HG02981 (cell line): ENCODE measurements at regions not wholly inside any gene's neighbourhood (a gene's known extent, or its start where the extent isn't known, plus 50 kb on each side); places are given as distances from the start of the nearest gene placed in this dataset.
A peak's percentile ranks its signal among the peaks of the same experiment; 100 is the strongest.
"Not testable (repeated sequence)": the region's sequence is repeated elsewhere in the genome, so short reads cannot be mapped to it uniquely, and the experiment has no call there.

Experiments used
- ATAC-seq: cut with Tn5 transposase; IDR thresholded peaks from one replicate; pipeline ENCODE4 v1.9.1; 2021; ENCODE audit warnings: mild to moderate bottlenecking, moderate library complexity; ENCODE audit not compliant: unreplicated experiment

DNA sequence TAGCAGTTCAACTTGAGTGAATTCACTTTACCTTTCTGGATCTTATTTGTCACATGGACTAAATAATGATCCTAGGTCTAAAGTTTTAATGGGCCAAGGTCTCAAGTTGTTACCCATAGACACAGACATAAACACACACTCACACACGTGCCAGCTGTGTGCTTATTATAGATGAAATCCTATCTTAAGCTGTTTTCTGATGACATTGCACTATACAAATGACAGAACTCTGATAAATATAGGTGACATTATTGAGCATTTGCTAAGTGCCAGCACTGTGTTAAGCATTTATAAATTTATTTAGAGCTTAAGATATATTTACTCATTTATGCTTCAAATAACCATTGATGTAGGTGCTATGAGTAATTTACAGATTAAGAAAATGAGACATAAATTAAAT lies 474.4 kb upstream of the NR5A2 start:
- ATAC-seq, result no peak

- ATAC-seq, result no peak
Measured at GRCh38 chr1:199561334-199561733, 466.2 kb upstream of the NR5A2 start.

GRCh38 chr1:199573047-199573446 lies 454.5 kb upstream of the NR5A2 start:
- ATAC-seq, result no peak

DNA sequence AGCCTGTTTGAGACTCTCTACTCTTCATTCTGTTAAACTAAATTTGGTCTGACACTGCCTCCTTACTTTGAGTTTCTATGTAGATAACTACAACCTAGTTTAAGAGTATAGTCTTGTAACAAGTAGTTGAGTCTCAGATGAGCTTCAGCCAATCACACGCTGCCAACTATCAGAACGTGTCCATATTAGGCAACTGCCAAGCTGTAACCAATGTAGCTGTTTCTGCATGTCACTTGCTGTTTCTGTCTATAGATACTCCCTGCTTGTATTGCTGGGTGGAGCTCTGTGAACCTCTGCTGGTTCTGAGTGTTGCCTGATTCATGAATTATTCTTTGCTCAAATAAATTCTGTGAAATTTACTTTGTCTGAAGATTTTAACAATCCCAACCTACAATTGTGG lies 452.6 kb upstream of the NR5A2 start:
- no peak for ATAC-seq

DNA sequence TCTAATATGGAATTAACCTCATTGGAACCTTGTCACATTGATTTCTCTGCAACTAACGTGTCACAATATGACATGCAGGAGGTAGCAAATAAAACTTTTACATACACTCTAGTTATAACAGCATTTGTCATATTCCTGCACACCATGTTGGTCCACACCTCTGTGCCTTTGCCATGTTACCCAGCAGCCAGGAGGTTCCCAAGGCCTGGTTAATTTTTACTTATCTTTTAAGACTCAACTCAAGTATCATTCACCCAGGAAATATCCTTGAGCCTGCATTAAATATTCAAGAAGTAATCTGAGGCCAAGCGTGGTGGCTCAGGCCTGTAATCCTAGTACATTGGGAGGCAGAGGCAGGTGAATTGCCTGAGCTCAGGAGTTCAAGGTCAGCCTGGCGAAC lies 447.2 kb upstream of the NR5A2 start:
- no peak for ATAC-seq

DNA sequence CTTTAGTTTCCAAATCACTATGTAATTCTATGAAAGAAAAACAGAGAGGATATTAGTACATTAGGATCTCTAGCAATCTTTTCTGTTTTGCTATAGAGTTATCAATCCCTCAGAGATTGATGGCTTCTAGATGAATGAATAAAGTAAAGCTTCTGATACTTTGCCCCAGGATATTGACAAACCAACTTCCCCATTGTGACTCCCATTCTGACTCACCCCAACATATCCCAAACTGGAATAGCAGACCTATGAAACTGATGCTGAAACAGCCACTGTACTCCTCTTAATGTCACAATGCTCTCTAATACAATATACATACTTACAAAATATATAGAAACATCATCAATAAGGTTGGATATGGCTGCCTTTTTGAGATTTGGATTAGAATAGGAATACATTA lies 442.1 kb upstream of the NR5A2 start:
- ATAC-seq, result no peak

GRCh38 chr1:199590708-199591107 lies 436.8 kb upstream of the NR5A2 start:
- peak; percentile 92 for ATAC-seq

DNA sequence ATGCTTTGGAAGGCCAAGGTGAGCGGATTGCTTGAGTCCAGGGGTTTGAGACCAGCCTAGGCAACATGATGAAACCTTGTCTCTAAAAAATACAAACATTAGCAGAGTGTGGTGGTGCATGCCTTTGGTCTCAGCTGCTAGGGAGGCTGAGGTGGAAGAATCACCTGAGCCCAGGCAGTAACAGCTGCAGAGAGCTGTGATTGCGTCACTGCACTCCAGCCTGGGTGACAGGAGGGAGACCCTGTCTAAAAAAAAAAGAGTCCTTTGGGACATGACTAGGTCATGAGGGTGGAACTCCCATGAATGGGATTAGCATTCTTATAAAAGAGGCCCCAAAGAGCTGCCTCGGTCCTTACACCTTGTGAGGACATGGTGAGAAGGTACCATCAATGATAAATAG lies 436.0 kb upstream of the NR5A2 start:
- no peak for ATAC-seq

DNA sequence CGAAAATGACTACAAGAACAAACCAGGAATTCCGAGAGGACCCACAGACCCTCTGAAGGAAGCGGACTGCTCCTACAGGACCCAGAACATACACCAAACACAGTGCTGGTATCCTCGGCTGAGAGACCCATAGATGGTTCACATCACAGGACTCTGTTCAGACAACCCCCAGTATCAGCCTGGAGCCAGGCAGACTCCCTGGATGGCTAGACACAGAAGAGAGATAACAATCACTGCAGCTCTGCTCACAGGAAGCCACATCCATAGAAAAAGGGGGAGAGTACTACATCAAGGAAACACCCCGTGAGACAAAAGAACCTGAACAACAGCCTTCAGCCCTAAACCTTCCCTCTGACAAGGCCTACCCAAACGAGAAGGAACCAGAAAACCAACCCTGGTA lies 434.0 kb upstream of the NR5A2 start:
- no peak for ATAC-seq

DNA sequence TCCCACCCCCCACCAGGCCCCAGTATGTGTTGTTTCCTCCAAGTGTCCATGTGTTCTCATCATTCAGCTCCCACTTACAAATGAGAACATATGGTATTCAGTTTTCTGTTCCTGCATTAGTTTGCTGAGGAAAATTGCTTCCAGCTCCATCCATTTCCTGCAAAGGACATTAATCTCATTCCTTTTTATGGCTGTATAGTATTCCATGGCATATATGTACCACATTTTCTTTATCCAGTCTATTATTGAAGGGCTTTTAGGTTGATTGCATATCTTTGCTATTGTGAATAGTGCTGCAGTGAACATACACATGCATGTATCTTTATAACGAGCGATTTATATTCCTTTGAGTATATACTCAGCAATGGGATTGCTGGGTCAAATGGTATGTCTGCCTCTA lies 431.1 kb upstream of the NR5A2 start:
- ATAC-seq, result not testable (repeated sequence)

DNA sequence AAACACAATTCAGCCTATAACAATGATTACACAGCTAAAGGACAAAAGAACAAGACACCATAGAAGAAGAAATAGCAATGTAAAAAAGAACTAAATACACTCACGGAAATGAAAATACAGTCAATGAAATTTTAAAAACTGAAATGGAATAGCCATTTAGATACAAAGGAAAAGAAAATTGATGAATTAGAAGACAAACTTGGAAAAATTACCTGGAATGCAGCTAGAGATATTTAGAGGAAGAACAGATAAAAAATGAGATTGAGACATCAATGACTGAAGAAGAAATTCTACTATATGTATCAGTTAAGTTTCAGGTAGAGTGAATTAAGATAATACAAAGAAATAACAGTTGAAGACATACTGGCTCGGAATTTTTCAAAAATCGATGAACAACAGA lies 430.4 kb upstream of the NR5A2 start:
- no peak for ATAC-seq

DNA sequence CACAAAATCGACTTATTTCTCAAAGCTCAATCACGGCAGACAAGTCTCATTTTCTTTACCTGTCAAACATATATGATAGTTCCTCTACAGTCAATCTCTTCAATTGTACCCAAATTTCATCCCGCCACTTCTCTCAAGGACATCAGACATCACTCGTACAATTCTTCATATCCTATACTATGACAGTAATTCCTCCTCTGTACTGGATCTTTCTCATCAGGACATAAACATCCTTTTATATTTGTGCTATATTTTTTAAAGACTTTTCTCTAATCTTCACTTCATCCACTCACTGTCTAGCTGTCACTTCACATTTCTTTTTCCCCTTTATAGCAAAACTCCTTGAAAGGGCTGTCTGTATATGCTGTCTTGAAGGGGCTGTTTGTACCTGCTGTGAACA lies 419.1 kb upstream of the NR5A2 start:
- no peak for ATAC-seq

- ATAC-seq, result no peak
Measured at GRCh38 chr1:199612976-199613774, 414.3 kb upstream of the NR5A2 start.

- no peak for ATAC-seq
Measured at GRCh38 chr1:199616947-199617346, 410.6 kb upstream of the NR5A2 start.

GRCh38 chr1:199619223-199619622 lies 408.3 kb upstream of the NR5A2 start:
- ATAC-seq, result no peak

GRCh38 chr1:199626228-199626627 lies 401.3 kb upstream of the NR5A2 start:
- ATAC-seq, result not testable (repeated sequence)

DNA sequence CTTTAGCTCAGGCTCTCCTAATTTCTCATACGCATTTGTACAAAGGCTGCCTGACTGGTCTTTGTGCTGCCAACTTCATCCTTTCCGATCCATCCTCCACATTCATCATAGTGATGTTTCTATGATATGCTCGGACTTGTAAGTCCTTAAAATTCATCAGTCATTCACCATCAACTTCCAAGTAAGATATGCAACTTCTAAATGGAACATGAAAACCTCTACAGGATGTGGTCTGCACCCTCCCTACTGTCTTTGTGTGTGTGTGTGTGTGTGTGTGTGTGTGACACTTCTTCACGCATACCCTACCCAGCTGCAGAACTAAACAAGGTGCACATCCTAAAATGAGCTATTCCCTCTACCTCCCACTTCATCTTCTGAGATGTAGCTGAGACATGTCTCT lies 397.9 kb upstream of the NR5A2 start:
- ATAC-seq, result no peak

DNA sequence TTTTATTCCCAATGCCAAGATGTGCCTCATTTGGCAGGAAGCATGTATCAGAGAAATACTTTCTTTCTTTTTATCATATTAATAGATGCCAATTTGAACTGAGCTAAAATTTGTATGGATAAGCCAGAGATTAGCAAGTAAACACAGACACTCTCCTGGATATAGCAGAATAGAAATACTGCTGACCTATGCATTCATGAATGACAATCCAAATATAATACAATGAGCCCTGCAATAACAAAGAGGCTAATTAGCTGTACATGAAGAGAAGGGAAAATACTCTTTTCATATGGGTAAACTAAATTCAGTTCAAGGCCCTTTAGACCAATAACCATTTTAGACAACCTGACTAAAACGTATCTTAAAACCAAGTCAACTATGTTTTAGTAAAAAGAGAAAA lies 388.1 kb upstream of the NR5A2 start:
- no peak for ATAC-seq

DNA sequence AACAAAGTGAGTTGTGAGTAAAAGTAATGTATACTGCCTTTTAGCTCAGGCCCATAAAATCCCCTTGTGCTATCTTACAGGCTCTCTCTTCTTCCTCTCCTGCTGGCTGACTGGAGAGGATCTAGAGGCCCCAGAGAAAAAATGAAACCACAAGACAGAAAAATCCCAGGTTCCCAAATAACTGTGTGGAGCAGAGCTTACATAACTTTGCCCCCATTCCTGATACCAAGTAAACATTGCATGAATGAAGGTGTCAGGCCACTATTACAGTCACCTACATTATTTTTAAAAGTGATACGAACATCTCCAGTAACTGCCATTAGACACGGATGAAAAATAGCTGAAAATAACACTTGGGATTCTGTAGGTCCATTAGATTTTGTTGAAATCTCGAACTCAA lies 386.0 kb upstream of the NR5A2 start:
- ATAC-seq, result no peak

- no peak for ATAC-seq
Measured at GRCh38 chr1:199644912-199645311, 382.6 kb upstream of the NR5A2 start.

DNA sequence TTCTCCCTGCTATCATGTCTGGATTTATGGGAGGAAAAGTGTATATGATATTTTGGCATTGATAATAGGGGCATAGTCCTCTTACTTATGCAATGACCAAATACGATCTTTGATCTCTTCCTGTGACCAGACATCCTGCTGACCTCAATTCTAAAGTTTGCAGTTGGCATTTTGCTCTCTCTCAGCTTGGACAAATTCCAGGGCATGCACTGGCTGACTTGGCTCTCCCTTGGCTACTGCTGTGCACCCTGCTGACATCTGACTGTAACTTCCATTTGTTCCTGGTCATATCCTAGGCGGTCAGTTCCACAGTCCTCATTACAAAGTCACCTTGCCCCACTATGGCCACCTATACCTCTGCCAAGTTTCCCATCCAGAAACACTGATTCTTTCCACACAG lies 380.7 kb upstream of the NR5A2 start:
- no peak for ATAC-seq

DNA sequence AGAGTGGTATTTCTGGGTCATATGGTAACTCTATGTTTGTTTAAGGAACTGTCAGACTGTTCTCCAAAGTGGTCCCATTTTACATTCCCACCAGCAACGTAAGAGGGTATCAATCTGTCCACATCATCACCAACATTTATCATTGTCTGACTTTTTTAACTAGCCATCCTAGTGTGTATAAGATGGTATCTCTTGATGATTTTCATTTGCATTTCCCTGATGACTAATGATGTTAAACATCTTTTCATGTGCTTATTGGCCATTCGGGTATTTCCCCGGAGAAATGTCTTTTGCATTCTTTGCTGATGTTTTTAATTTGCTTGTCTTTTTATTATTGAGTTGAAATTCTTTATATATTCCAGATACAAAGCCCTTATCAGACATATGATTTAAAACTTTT lies 370.1 kb upstream of the NR5A2 start:
- no peak for ATAC-seq

GRCh38 chr1:199660071-199660470 lies 367.4 kb upstream of the NR5A2 start:
- ATAC-seq, result no peak
